ENCODE measurements at regions not wholly inside any gene's neighbourhood (a gene's known extent, or its start where the extent isn't known, plus 50 kb on each side); places are given as distances from the start of the nearest gene placed in this dataset.

GRCh38 chr3:132199451-132199850, 117.8 kb upstream of the ACP3 start:
- Histone ChIP-seq H3K27ac (no peak overlapping the region), H4K20me1 (ENCODE audit: low read depth) (no peaks in the 10 kb centered on the region), H3K4me1 (no peaks in the 10 kb centered on the region), H3K27me3 (no peaks in the 10 kb centered on the region), H3K4me2 (no peak overlapping the region), H3F3A (ENCODE audit: low read depth) (no peaks in the 10 kb centered on the region), H2AFZ (replicated peaks) (no peak overlapping the region), H3K79me2 (ENCODE audit: low read depth) (no peaks in the 10 kb centered on the region), H3K36me3 (no peaks in the 10 kb centered on the region), H3K9ac (no peak overlapping the region), H3K4me3 (no peak overlapping the region), H3K9me3 (ENCODE audit: low read depth) (no peaks in the 10 kb centered on the region)
- DNase-seq (ENCODE audit: low spot score), result no peak
- H3K27ac Mint-ChIP-seq, result no peak overlapping the region
- no peaks in the 10 kb centered on the region for H3K36me3 Mint-ChIP-seq
- no peaks in the 10 kb centered on the region for H3K9me3 Mint-ChIP-seq
- H3K4me1 Mint-ChIP-seq, result no peaks in the 10 kb centered on the region
- H3K27me3 Mint-ChIP-seq (ENCODE audit: insufficient read depth, low read depth), result no peaks in the 10 kb centered on the region
- no peak overlapping the region for H3K4me3 Mint-ChIP-seq
- TF ChIP-seq EZH2phosphoT487 (IDR thresholded peaks at IDR 0.05) (no peak), EZH2 (IDR thresholded peaks at IDR 0.05) (no peak), CTCF (IDR thresholded peaks at IDR 0.05) (no peak)

DNA sequence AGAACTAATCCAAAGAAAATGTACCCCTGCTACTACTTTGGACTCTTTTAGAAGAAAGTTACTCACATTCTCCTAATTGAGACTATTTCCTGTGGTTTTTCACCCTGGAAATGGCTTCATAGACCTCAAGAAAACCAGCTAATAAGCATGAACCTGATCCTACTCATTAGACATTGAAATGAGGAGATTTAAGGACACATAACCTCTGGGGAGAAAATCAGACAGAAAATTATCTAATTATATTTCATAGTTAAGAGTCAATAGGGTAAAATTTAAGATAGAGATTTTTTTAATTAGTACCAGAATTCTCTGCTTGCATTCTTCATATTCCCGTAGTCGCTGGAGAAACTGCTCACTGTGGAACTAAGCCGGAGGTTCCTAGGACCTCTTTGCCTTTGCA, 114.6 kb upstream of the ACP3 start:
- TF ChIP-seq CTCF (IDR thresholded peaks at IDR 0.05), result no peak
- no peak for TF ChIP-seq EZH2 (IDR thresholded peaks at IDR 0.05)
- TF ChIP-seq EZH2phosphoT487 (IDR thresholded peaks at IDR 0.05), result no peak
- Histone ChIP-seq H3K36me3 (no peaks in the 10 kb centered on the region), H3K27me3 (no peaks in the 10 kb centered on the region), H2AFZ (replicated peaks) (no peak overlapping the region), H3K4me3 (no peak overlapping the region), H3K9ac (no peak overlapping the region), H4K20me1 (ENCODE audit: low read depth) (no peaks in the 10 kb centered on the region), H3F3A (ENCODE audit: low read depth) (no peaks in the 10 kb centered on the region), H3K27ac (no peak overlapping the region), H3K4me2 (no peak overlapping the region), H3K9me3 (ENCODE audit: low read depth) (no peaks in the 10 kb centered on the region), H3K79me2 (ENCODE audit: low read depth) (no peaks in the 10 kb centered on the region), H3K4me1 (no peaks in the 10 kb centered on the region)
- H3K9me3 Mint-ChIP-seq, result no peaks in the 10 kb centered on the region
- no peak for DNase-seq (ENCODE audit: low spot score)
- no peaks in the 10 kb centered on the region for H3K27me3 Mint-ChIP-seq (ENCODE audit: insufficient read depth, low read depth)
- no peaks in the 10 kb centered on the region for H3K36me3 Mint-ChIP-seq
- H3K4me3 Mint-ChIP-seq, result no peak overlapping the region
- no peaks in the 10 kb centered on the region for H3K4me1 Mint-ChIP-seq
- no peak overlapping the region for H3K27ac Mint-ChIP-seq

GRCh38 chr3:132203889-132204596, 113.2 kb upstream of the ACP3 start:
- Histone ChIP-seq H3K9me3 (ENCODE audit: low read depth) (no peaks in the 10 kb centered on the region), H3K79me2 (ENCODE audit: low read depth) (no peaks in the 10 kb centered on the region), H3K4me3 (no peak overlapping the region), H3K36me3 (no peaks in the 10 kb centered on the region), H3K4me1 (no peaks in the 10 kb centered on the region), H4K20me1 (ENCODE audit: low read depth) (no peaks in the 10 kb centered on the region), H3K4me2 (no peak overlapping the region), H3K27me3 (no peaks in the 10 kb centered on the region), H3K27ac (no peak overlapping the region), H3F3A (ENCODE audit: low read depth) (no peaks in the 10 kb centered on the region), H3K9ac (no peak overlapping the region), H2AFZ (replicated peaks) (no peak overlapping the region)
- no peaks in the 10 kb centered on the region for H3K27me3 Mint-ChIP-seq (ENCODE audit: insufficient read depth, low read depth)
- no peaks in the 10 kb centered on the region for H3K36me3 Mint-ChIP-seq
- DNase-seq (ENCODE audit: low spot score), result no peak
- no peaks in the 10 kb centered on the region for H3K9me3 Mint-ChIP-seq
- no peaks in the 10 kb centered on the region for H3K4me1 Mint-ChIP-seq
- H3K4me3 Mint-ChIP-seq, result no peak overlapping the region
- H3K27ac Mint-ChIP-seq, result no peak overlapping the region
- TF ChIP-seq CTCF (IDR thresholded peaks at IDR 0.05) (no peak), EZH2 (IDR thresholded peaks at IDR 0.05) (no peak), EZH2phosphoT487 (IDR thresholded peaks at IDR 0.05) (no peak)
